Urothelium cell line (cell line): ENCODE measurements at regions not wholly inside any gene's neighbourhood (a gene's known extent, or its start where the extent isn't known, plus 50 kb on each side); places are given as distances from the start of the nearest gene placed in this dataset.
"Not testable (repeated sequence)": the region's sequence is repeated elsewhere in the genome, so short reads cannot be mapped to it uniquely, and the experiment has no call there.

Source experiments
- DNase-seq: peaks from one replicate; pipeline ENCODE4 v3.0.0; 2011; ENCODE audit warnings: low spot score, mixed read lengths
- FAIRE-seq: peaks from 2 replicates; lab custom pipeline; 2011; peaks lifted over from hg19 to GRCh38; lab: Jason Lieb, UNC

GRCh38 chr16:51985126-51985525 lies 561.8 kb downstream of the TOX3 start:
- DNase-seq: no peak
- FAIRE-seq: no peak

- DNase-seq (no peak), FAIRE-seq (no peak)
These were observed 562.5 kb downstream of the TOX3 start for GRCh38 chr16:51984395-51984794.

- DNase-seq (peak; percentile 46), FAIRE-seq (no peak)
These were observed 563.9 kb downstream of the TOX3 start for GRCh38 chr16:51982715-51983680.

- DNase-seq (no peak), FAIRE-seq (no peak)
These were observed 565.2 kb downstream of the TOX3 start for GRCh38 chr16:51981725-51982124.

- DNase-seq: not testable (repeated sequence)
- FAIRE-seq: peak; percentile 89
These were observed 569.4 kb downstream of the TOX3 start for GRCh38 chr16:51977506-51977905.

GRCh38 chr16:51971184-51971583 lies 575.8 kb downstream of the TOX3 start:
- DNase-seq (peak; percentile 20), FAIRE-seq (no peak)

- FAIRE-seq: no peak
- no peak for DNase-seq
These were observed 578.2 kb downstream of the TOX3 start for GRCh38 chr16:51968749-51969148.

GRCh38 chr16:51967646-51968045 lies 579.3 kb downstream of the TOX3 start:
- DNase-seq (no peak), FAIRE-seq (no peak)

GRCh38 chr16:51960931-51961330 lies 586.0 kb downstream of the TOX3 start:
- no peak for FAIRE-seq

GRCh38 chr16:51953286-51953985 lies 593.5 kb downstream of the TOX3 start:
- DNase-seq: no peak
- FAIRE-seq: no peak

More at GRCh38 chr16:51960931-51961330, 586.0 kb downstream of the TOX3 start:
- DNase-seq: no peak

GRCh38 chr16:51952500-51952899 lies 594.4 kb downstream of the TOX3 start:
- no peak for FAIRE-seq
- DNase-seq: no peak

- FAIRE-seq (no peak), DNase-seq (no peak)
These were observed 595.2 kb downstream of the TOX3 start for GRCh38 chr16:51951668-51952298.

- FAIRE-seq: no peak
- no peak for DNase-seq
These were observed 596.7 kb downstream of the TOX3 start for GRCh38 chr16:51950118-51950780.

GRCh38 chr16:51949282-51949681 lies 597.7 kb downstream of the TOX3 start:
- FAIRE-seq: no peak
- no peak for DNase-seq

- FAIRE-seq (no peak), DNase-seq (no peak)
These were observed 605.5 kb downstream of the TOX3 start for GRCh38 chr16:51941412-51941811.

- FAIRE-seq: no peak
These were observed 606.8 kb downstream of the TOX3 start for GRCh38 chr16:51940183-51940582.

GRCh38 chr16:51939378-51939871 lies 607.5 kb downstream of the TOX3 start:
- DNase-seq (no peak), FAIRE-seq (no peak)

More at GRCh38 chr16:51940183-51940582, 606.8 kb downstream of the TOX3 start:
- no peak for DNase-seq

- FAIRE-seq (no peak), DNase-seq (no peak)
These were observed 608.1 kb downstream of the TOX3 start for GRCh38 chr16:51938861-51939260.

- DNase-seq (no peak), FAIRE-seq (no peak)
These were observed 609.2 kb downstream of the TOX3 start for GRCh38 chr16:51937771-51938170.

- DNase-seq (no peak), FAIRE-seq (no peak)
These were observed 610.1 kb downstream of the TOX3 start for GRCh38 chr16:51936846-51937245.

- FAIRE-seq: no peak
- DNase-seq: no peak
These were observed 614.6 kb downstream of the TOX3 start for GRCh38 chr16:51932317-51932716.
